Colonic mucosa (tissue), 4 donors: ENCODE measurements at regions not wholly inside any gene's neighbourhood (a gene's known extent, or its start where the extent isn't known, plus 50 kb on each side); places are given as distances from the start of the nearest gene placed in this dataset.
A peak's percentile ranks its signal among the peaks of the same experiment; 100 is the strongest.

Experiments
- DNase-seq: peaks from one replicate; pipeline ENCODE4 v3.0.0-alpha.2; 2020
- H3K27ac ChIP-seq: fragments of 200-600 bp; one replicate; pipeline ENCODE4 v1.8.0; 2021
- H3K27me3 ChIP-seq: fragments of 200-600 bp; one replicate; pipeline ENCODE4 v1.8.0; 2021
- H3K36me3 ChIP-seq: fragments of 200-600 bp; one replicate; pipeline ENCODE4 v1.8.0; 2021
- H3K4me1 ChIP-seq: fragments of 200-600 bp; one replicate; pipeline ENCODE4 v1.8.0; 2021; ENCODE audit warnings: mild to moderate bottlenecking
- H3K4me3 ChIP-seq: fragments of 200-600 bp; one replicate; pipeline ENCODE4 v1.8.0; 2021
- H3K9ac ChIP-seq, 2 donors: one replicate each; pipeline ENCODE4 v1.7.0; 2013; ENCODE audit warnings: control low read depth in 2 of 2, low read depth in 2 of 2, low read length in 2 of 2
- H3K9me3 ChIP-seq: fragments of 200-600 bp; one replicate; pipeline ENCODE4 v1.8.0; 2021
- CTCF ChIP-seq: fragments of 200-600 bp; IDR thresholded peaks from one replicate; pipeline ENCODE4 v1.8.0; 2022; ENCODE audit warnings: antibody characterized with exemption, mild to moderate bottlenecking
- intact Hi-C: fragments of 100-400 bp; cut with DNase I; formaldehyde crosslinking; loops from one replicate; pipeline ENCODE4 v1.14.1; 2022
- donor health status: healthy.
- donor health status: DM: no; HTN: no; CAD: no.
- donor health status: DM: no; HTN: no; CAD: no.

DNA sequence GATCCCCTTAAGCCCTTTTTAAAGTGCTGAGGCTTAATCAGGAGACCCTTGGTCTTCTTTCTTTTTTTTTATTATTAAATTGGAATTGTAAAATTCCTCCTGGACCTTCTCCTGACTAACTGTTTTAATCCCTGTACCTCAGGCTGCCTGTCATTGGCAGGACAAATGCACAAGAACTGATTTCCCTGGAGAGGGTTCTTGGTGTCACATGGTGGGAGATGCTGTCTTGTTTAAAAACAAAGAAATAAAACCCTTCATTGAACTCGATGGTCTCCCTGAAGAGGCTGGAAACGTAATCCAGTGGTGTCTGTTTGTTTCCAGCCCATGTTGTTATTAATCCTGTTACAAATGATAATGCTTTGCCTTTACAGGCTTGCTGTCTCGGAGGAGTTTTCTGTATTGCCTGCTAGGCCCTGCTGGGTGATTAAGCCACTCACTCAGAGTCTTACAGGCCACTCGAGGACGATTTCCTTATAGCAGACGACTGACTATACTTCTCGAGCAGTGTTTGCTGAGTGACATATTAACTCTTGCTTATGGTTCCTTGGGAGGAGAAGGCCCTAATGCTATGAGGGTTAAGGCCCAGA is 100.5 kb upstream of the MGAT5 start:
- peak overlapping the region; percentile 29 for H3K27ac ChIP-seq
- H3K36me3 ChIP-seq: no peaks in the 10 kb centered on the region
- no peak overlapping the region for H3K4me3 ChIP-seq
- no peaks in the 10 kb centered on the region for H3K27me3 ChIP-seq
- peak; percentile 31 for DNase-seq
- H3K9ac ChIP-seq: no peak overlapping the region
- no peaks in the 10 kb centered on the region for H3K9me3 ChIP-seq
- intact Hi-C loops: no loop called here
- no peak for TF ChIP-seq CTCF
- peaks cover 9% of the 10 kb centered on the region for H3K4me1 ChIP-seq

DNA sequence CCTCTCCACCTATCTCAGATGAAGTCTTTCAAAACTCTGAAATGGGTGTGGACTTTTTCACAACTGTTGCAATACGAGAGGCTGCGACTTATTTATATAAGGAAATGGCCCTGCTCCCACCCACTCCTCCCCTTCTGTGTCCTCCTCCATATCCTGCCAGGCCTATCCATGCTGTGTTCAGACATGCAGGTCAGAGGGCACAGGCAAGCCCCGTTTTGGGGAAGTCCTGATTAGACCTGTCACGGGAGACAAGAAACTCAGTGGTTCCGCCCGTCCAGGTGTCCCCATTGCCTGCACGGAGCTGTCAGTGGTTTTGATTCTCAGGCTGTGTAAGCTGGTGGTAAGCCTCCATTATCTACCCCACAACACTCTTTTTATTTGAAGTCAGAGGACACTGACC is 99.6 kb upstream of the MGAT5 start:
- DNase-seq: peak; percentile 33
- Histone ChIP-seq H3K27me3 (no peaks in the 10 kb centered on the region), H3K9ac (no peak overlapping the region), H3K4me3 (no peak overlapping the region), H3K9me3 (no peaks in the 10 kb centered on the region), H3K27ac (peak overlapping the region; percentile 29), H3K36me3 (no peaks in the 10 kb centered on the region), H3K4me1 (peaks cover 9% of the 10 kb centered on the region)
- intact Hi-C loops: no loop called here
- TF ChIP-seq CTCF: no peak

DNA sequence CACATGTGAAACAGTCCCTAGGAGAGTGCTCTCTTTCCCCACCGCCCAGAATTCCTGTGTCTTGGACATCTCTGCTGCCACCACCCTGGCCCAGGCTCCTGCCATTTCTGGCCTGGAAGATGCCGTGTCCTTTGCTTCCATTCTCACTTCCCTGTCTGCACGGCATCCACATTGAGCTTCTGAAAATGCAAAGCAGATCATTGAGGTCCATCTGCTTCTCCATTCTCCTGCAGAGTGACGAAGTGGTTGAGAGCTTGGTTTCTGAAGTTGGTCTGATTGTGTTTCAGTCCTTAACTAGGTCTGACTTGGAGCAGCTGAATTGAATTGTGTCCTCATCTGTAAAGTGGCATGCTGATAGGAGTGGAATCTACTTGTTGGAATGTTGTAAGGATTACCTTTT is 98.7 kb upstream of the MGAT5 start:
- intact Hi-C loops: no loop called here
- TF ChIP-seq CTCF: no peak
- Histone ChIP-seq H3K9ac (no peak overlapping the region), H3K27ac (no peak overlapping the region), H3K36me3 (no peaks in the 10 kb centered on the region), H3K27me3 (no peaks in the 10 kb centered on the region), H3K4me1 (peaks cover 9% of the 10 kb centered on the region), H3K9me3 (no peaks in the 10 kb centered on the region), H3K4me3 (no peak overlapping the region)
- no peak for DNase-seq

DNA sequence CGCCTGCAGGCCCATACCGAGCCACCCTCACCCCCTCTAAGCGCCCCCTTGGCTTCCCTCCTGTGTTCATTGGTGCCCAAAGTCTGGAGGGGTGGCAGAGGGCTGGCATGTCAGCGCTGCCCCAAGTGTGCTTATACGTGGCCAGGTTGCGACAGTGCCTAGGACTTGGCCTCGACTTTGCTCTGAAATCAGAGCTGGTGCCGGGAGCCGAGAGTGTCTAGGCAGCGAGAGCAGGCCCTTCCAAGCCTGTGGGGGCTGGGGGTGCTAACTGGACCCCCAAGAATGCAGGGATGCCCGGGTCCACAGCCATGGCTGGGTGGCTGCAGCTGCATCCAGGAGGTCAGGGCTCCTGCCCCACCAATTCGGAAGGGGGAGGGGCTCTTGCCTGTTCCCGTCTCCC is 95.6 kb upstream of the MGAT5 start:
- intact Hi-C loops: no loop called here
- DNase-seq: no peak
- Histone ChIP-seq H3K9me3 (no peaks in the 10 kb centered on the region), H3K27me3 (no peaks in the 10 kb centered on the region), H3K4me1 (peaks cover 9% of the 10 kb centered on the region), H3K9ac (no peak overlapping the region), H3K4me3 (no peak overlapping the region), H3K27ac (no peak overlapping the region), H3K36me3 (no peaks in the 10 kb centered on the region)
- TF ChIP-seq CTCF: no peak

- Histone ChIP-seq H3K9ac (no peak overlapping the region), H3K4me1 (no peaks in the 10 kb centered on the region), H3K9me3 (no peaks in the 10 kb centered on the region), H3K4me3 (no peak overlapping the region), H3K27ac (no peak overlapping the region), H3K27me3 (no peaks in the 10 kb centered on the region), H3K36me3 (no peaks in the 10 kb centered on the region)
- DNase-seq: no peak
- TF ChIP-seq CTCF: no peak
- intact Hi-C loops: no loop called here
Measured at GRCh38 chr2:134161170-134161547, 92.7 kb upstream of the MGAT5 start.
